Caco-2 (cell line): ENCODE measurements at regions not wholly inside any gene's neighbourhood (a gene's known extent, or its start where the extent isn't known, plus 50 kb on each side); places are given as distances from the start of the nearest gene placed in this dataset.

Source experiments
- BruUV-seq: library from RNA; stranded (reverse); fragments of 400-500 nt; replicated peaks from 2 replicates; lab custom pipeline; 2021; lab: Mats Ljungman, UMichigan
- CTCF ChIA-PET: fragments of 300-600 bp; sonication (Branson Sonifier 250); formaldehyde crosslinking; loops from one replicate; lab custom pipeline; 2022; ENCODE audit warnings: antibody characterized with exemption; lab: Charles Lee
- POLR2A ChIA-PET: fragments of 300-600 bp; sonication (Branson Sonifier 250); formaldehyde crosslinking; loops from one replicate; lab custom pipeline; 2022; ENCODE audit warnings: antibody characterized with exemption; lab: Charles Lee
- DNase-seq, 2 experiments: peaks; one replicate each; pipeline versions ENCODE4 v3.0.0 to v3.0.0-alpha.2; 2020 to 2022
- H3K27me3 ChIP-seq: replicated peaks from 2 replicates; pipeline ENCODE4 v1.6.0; 2011; ENCODE audit warnings: low read length; ENCODE audit not compliant: control insufficient read depth, insufficient read depth
- H3K36me3 ChIP-seq: 2 replicates; pipeline ENCODE4 v1.5.1; 2011; ENCODE audit warnings: low read length; ENCODE audit not compliant: control insufficient read depth, insufficient read depth
- H3K4me1 ChIP-seq: fragments of 250-450 bp; sonication (Bioruptor Pico); 2 replicates; pipeline ENCODE4 v1.5.1; 2020; ENCODE audit warnings: mild to moderate bottlenecking
- H3K4me3 ChIP-seq: 2 replicates; pipeline ENCODE4 v1.5.1; 2011; ENCODE audit warnings: low read depth, mild to moderate bottlenecking, control low read depth, low read length
- H3K9me3 ChIP-seq: fragments of 250-450 bp; sonication (Bioruptor Pico); 2 replicates; pipeline ENCODE4 v1.5.1; 2020; ENCODE audit warnings: mild to moderate bottlenecking, moderate library complexity
- H3K27ac Mint-ChIP-seq: one replicate; pipeline ENCODE4 v1.8.0; 2022; ENCODE audit warnings: mixed read lengths; ENCODE audit not compliant: unreplicated experiment
- H3K27me3 Mint-ChIP-seq: one replicate; pipeline ENCODE4 v1.8.0; 2022; ENCODE audit warnings: mixed read lengths; ENCODE audit not compliant: insufficient read depth, unreplicated experiment
- H3K36me3 Mint-ChIP-seq: one replicate; pipeline ENCODE4 v1.8.0; 2022; ENCODE audit warnings: mild to moderate bottlenecking, mixed read lengths; ENCODE audit not compliant: insufficient read depth, unreplicated experiment
- H3K4me1 Mint-ChIP-seq: one replicate; pipeline ENCODE4 v1.8.0; 2022; ENCODE audit warnings: low read depth, mixed read lengths; ENCODE audit not compliant: unreplicated experiment
- H3K4me3 Mint-ChIP-seq: one replicate; pipeline ENCODE4 v1.8.0; 2022; ENCODE audit warnings: mild to moderate bottlenecking, moderate library complexity, mixed read lengths; ENCODE audit not compliant: unreplicated experiment
- H3K9me3 Mint-ChIP-seq: one replicate; pipeline ENCODE4 v1.8.0; 2022; ENCODE audit warnings: mixed read lengths; ENCODE audit not compliant: unreplicated experiment
- CTCF ChIP-seq, 2 experiments: fragments of 200-600 bp in 1 of 2; IDR thresholded peaks; 1 replicate in 1 of 2; 2 replicates in 1 of 2; pipeline versions ENCODE4 v1.5.1 to v1.8.0; 2011 to 2022; ENCODE audit warnings: antibody characterized with exemption in 1 of 2, control low read depth in 1 of 2, inconsistent platforms in 1 of 2, low read depth in 1 of 2, low read length in 1 of 2, mild to moderate bottlenecking in 1 of 2, moderate library complexity in 1 of 2; ENCODE audit not compliant: insufficient read depth in 1 of 2, severe bottlenecking in 1 of 2, unreplicated experiment in 1 of 2
- intact Hi-C: fragments of 100-400 bp; cut with micrococcal nuclease; formaldehyde crosslinking; loops from one replicate; pipeline ENCODE4 v1.10.0; 2022; ENCODE audit not compliant: unreplicated experiment

GRCh38 chr9:129432297-129433154, 188.4 kb downstream of the C9orf50 start:
- H3K9me3 Mint-ChIP-seq: no peaks in the 10 kb centered on the region
- no peaks in the 10 kb centered on the region for H3K27me3 Mint-ChIP-seq
- H3K27me3 ChIP-seq: no peaks in the 10 kb centered on the region
- TF ChIP-seq CTCF (IDR thresholded peaks at IDR 0.05; ENCODE audit: insufficient read depth in 1 of 2, low read depth in 1 of 2, low read length in 1 of 2, severe bottlenecking in 1 of 2, unreplicated experiment in 1 of 2): no peak
- DNase-seq: no peak
- H3K36me3 Mint-ChIP-seq: peaks cover 5% of the 10 kb centered on the region
- H3K36me3 ChIP-seq: no peaks in the 10 kb centered on the region
- no peak overlapping the region for H3K4me3 Mint-ChIP-seq
- H3K4me1 Mint-ChIP-seq: peaks cover 11% of the 10 kb centered on the region
- H3K4me1 ChIP-seq: 0 out of 2 replicates have a peak, but pooled peaks cover under 1% of the 10 kb centered on the region
- BruUV-seq: no TSS peak
- intact Hi-C loops: no loop called here
- H3K9me3 ChIP-seq: no peaks in the 10 kb centered on the region
- ChIA-PET CTCF (no interaction called here), POLR2A (interaction anchor here (0.6 kb wide), 1 partner anchor 28 kb away, joined by 5 read pairs; no protein-coding TSS in a partner anchor)
- H3K4me3 ChIP-seq: no peak overlapping the region
- peak overlapping the region; percentile 63 for H3K27ac Mint-ChIP-seq

DNA sequence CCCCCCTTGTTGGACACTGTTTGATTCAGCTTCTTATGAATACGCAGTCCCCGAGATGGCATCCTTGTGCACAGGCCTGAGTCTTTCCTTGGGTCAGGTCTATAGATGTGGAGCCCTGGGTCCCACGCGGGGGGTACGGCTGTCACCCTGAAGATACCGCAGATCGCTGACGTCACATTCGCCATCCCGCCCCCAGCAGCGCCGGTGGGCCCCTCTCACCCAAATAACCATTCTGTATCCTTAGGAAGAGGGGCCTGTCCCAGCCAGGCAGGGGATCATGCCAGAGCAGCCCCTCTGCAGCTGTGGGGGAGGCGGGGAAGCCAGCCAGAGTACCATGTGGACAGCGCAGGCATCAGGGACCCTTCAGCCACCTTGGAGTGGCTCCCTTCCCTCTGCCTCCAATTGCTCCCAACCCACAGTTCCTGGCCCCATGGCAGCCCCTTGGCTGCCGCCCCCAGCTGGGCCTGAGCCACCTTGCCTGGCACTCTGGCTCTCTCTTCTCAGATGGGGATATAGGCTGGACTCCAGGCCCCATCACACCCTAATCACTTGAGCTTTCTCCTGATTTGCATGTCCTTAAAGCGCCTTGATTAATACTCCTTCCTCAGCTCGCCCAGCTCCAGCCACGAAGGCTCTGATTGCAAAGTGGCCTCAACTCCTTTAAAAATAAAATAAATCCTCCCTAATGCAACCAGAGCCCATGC, 189.8 kb downstream of the C9orf50 start:
- POLR2A ChIA-PET: no interaction called here
- H3K4me3 Mint-ChIP-seq: no peak overlapping the region
- DNase-seq: no peak
- TF ChIP-seq CTCF (IDR thresholded peaks at IDR 0.05; ENCODE audit: insufficient read depth in 1 of 2, low read depth in 1 of 2, low read length in 1 of 2, severe bottlenecking in 1 of 2, unreplicated experiment in 1 of 2): no peak
- no peaks in the 10 kb centered on the region for H3K27me3 Mint-ChIP-seq
- H3K9me3 Mint-ChIP-seq: no peaks in the 10 kb centered on the region
- H3K27ac Mint-ChIP-seq: no peak overlapping the region
- Histone ChIP-seq H3K4me3 (no peak overlapping the region), H3K9me3 (no peaks in the 10 kb centered on the region), H3K36me3 (no peaks in the 10 kb centered on the region), H3K27me3 (no peaks in the 10 kb centered on the region), H3K4me1 (no peaks in the 10 kb centered on the region)
- no peaks in the 10 kb centered on the region for H3K36me3 Mint-ChIP-seq
- BruUV-seq: no TSS peak
- CTCF ChIA-PET: no interaction called here
- intact Hi-C loops: no loop called here
- peaks cover under 1% of the 10 kb centered on the region for H3K4me1 Mint-ChIP-seq

DNA sequence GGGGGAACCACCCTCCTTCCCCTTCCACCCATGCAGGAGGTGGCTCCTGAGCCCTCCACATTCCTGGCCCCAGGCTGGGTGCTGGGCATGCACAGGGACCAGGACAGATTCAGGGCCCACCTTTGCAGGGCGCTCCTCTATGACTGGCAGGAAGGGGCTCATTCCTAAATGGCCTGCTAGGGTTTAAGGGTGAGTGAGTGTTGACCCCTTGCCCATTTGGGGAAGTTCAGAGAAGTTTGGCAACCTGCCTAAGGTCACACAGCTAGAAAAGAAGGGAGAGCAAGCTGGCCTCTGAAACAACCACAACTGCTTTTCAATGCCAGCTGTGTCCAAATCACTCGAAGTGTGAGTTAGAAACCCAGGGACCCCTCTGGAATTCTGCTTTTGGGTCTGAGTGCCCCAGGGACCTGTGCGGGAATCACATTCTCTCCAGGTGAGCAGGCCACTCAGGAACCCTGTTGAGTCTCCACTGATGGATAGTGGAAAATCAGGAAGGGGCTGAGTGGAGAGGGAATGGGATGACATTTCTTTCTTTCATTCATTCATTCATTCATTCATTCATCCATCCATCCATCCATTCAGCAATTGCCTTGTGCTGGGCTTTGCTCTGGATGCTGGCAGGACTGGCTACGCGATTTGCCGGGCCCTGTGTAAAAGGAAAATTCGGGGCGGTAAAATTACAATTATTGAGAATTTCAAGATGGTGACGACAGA, 191.9 kb downstream of the C9orf50 start:
- no peak overlapping the region for H3K27ac Mint-ChIP-seq
- H3K4me1 Mint-ChIP-seq: no peaks in the 10 kb centered on the region
- intact Hi-C loops: no loop called here
- no peaks in the 10 kb centered on the region for H3K36me3 Mint-ChIP-seq
- POLR2A ChIA-PET: no interaction called here
- H3K4me3 ChIP-seq: no peak overlapping the region
- H3K27me3 ChIP-seq: no peaks in the 10 kb centered on the region
- no peaks in the 10 kb centered on the region for H3K9me3 ChIP-seq
- no TSS peak for BruUV-seq
- H3K4me1 ChIP-seq: no peaks in the 10 kb centered on the region
- H3K4me3 Mint-ChIP-seq: no peak overlapping the region
- no peaks in the 10 kb centered on the region for H3K27me3 Mint-ChIP-seq
- CTCF ChIA-PET: no interaction called here
- DNase-seq: no peak
- no peaks in the 10 kb centered on the region for H3K9me3 Mint-ChIP-seq
- no peak for TF ChIP-seq CTCF (IDR thresholded peaks at IDR 0.05; ENCODE audit: insufficient read depth in 1 of 2, low read depth in 1 of 2, low read length in 1 of 2, severe bottlenecking in 1 of 2, unreplicated experiment in 1 of 2)
- no peaks in the 10 kb centered on the region for H3K36me3 ChIP-seq
